HG03064 (cell line): ENCODE measurements at regions not wholly inside any gene's neighbourhood (a gene's known extent, or its start where the extent isn't known, plus 50 kb on each side); places are given as distances from the start of the nearest gene placed in this dataset.
A peak's percentile ranks its signal among the peaks of the same experiment; 100 is the strongest.

Experiments used
- ATAC-seq: cut with Tn5 transposase; IDR thresholded peaks from one replicate; pipeline ENCODE4 v1.9.1; 2021; ENCODE audit warnings: low read depth; ENCODE audit not compliant: unreplicated experiment

- no peak for ATAC-seq
Observed at GRCh38 chr1:63112155-63112900, 210.0 kb upstream of the FOXD3 start.

GRCh38 chr1:63115527-63115926 is 206.8 kb upstream of the FOXD3 start:
- ATAC-seq: no peak

- ATAC-seq: no peak
Observed at GRCh38 chr1:63116016-63116415, 206.4 kb upstream of the FOXD3 start.

GRCh38 chr1:63119575-63120155 is 202.7 kb upstream of the FOXD3 start:
- no peak for ATAC-seq

GRCh38 chr1:63122079-63122478 is 200.3 kb upstream of the FOXD3 start:
- no peak for ATAC-seq

- ATAC-seq: peak; percentile 83
Observed at GRCh38 chr1:63124666-63125191, 197.6 kb upstream of the FOXD3 start.

- ATAC-seq: no peak
Observed at GRCh38 chr1:63126104-63126503, 196.3 kb upstream of the FOXD3 start.

- no peak for ATAC-seq
Observed at GRCh38 chr1:63127376-63127775, 195.0 kb upstream of the FOXD3 start.

GRCh38 chr1:63128556-63128955 is 193.8 kb upstream of the FOXD3 start:
- ATAC-seq: no peak

- ATAC-seq: no peak
Observed at GRCh38 chr1:63129184-63129583, 193.2 kb upstream of the FOXD3 start.

- no peak for ATAC-seq
Observed at GRCh38 chr1:63129855-63130254, 192.5 kb upstream of the FOXD3 start.

GRCh38 chr1:63134501-63135173 is 187.7 kb upstream of the FOXD3 start:
- no peak for ATAC-seq

GRCh38 chr1:63135174-63135512 is 187.2 kb upstream of the FOXD3 start:
- ATAC-seq: no peak

GRCh38 chr1:63135801-63136200 is 186.6 kb upstream of the FOXD3 start:
- no peak for ATAC-seq

- ATAC-seq: no peak
Observed at GRCh38 chr1:63142001-63142400, 180.4 kb upstream of the FOXD3 start.

- no peak for ATAC-seq
Observed at GRCh38 chr1:63143482-63143881, 178.9 kb upstream of the FOXD3 start.

GRCh38 chr1:63147783-63148182 is 174.6 kb upstream of the FOXD3 start:
- no peak for ATAC-seq

- ATAC-seq: no peak
Observed at GRCh38 chr1:63148825-63149645, 173.3 kb upstream of the FOXD3 start.

GRCh38 chr1:63152572-63152971 is 169.8 kb upstream of the FOXD3 start:
- no peak for ATAC-seq

GRCh38 chr1:63155437-63155836 is 166.9 kb upstream of the FOXD3 start:
- ATAC-seq: no peak

- ATAC-seq: no peak
Observed at GRCh38 chr1:63157085-63157484, 165.3 kb upstream of the FOXD3 start.
